DND-41 (cell line): ENCODE measurements at regions not wholly inside any gene's neighbourhood (a gene's known extent, or its start where the extent isn't known, plus 50 kb on each side); places are given as distances from the start of the nearest gene placed in this dataset.
"Not testable (repeated sequence)": the region's sequence is repeated elsewhere in the genome, so short reads cannot be mapped to it uniquely, and the experiment has no call there.

Experiments used
- ATAC-seq: fragments of 200-7000 bp; cut with Tn5 transposase; 3 replicates; pipeline ENCODE4 v1.9.1; 2021; ENCODE audit warnings: low read depth; ENCODE audit not compliant: insufficient read depth
- DNase-seq: peaks from one replicate; pipeline ENCODE4 v3.0.0-alpha.2; 2020
- H2AFZ ChIP-seq: 2 replicates; pipeline ENCODE4 v1.6.0; 2012; ENCODE audit warnings: low read depth, low read length
- H3K27ac ChIP-seq: 2 replicates; pipeline ENCODE4 v1.5.1; 2012; ENCODE audit warnings: low read length, inconsistent platforms
- H3K27me3 ChIP-seq: fragments of 200-600 bp; sonication (generic); 2 replicates; pipeline ENCODE4 v1.6.0; 2012; ENCODE audit warnings: low read length, mild to moderate bottlenecking, inconsistent platforms; ENCODE audit not compliant: insufficient read depth, poor library complexity
- H3K36me3 ChIP-seq: 2 replicates; pipeline ENCODE4 v1.5.1; 2012; ENCODE audit warnings: low read length, inconsistent platforms; ENCODE audit not compliant: insufficient read depth
- H3K4me1 ChIP-seq: 2 replicates; pipeline ENCODE4 v1.5.1; 2012; ENCODE audit warnings: mild to moderate bottlenecking, low read length; ENCODE audit not compliant: insufficient read depth
- H3K4me2 ChIP-seq: 2 replicates; pipeline ENCODE4 v1.6.0; 2012; ENCODE audit warnings: mild to moderate bottlenecking, moderate library complexity, low read length, inconsistent platforms; ENCODE audit not compliant: insufficient read depth
- H3K4me3 ChIP-seq, 2 experiments: fragments of 200-600 bp in 1 of 2; shearing (Covaris generic) in 1 of 2; 2 replicates each; pipeline ENCODE4 v1.5.1; 2012 to 2016; ENCODE audit warnings: inconsistent platforms in 2 of 2, low read length in 2 of 2, mild to moderate bottlenecking in 2 of 2, low read depth in 1 of 2, moderate library complexity in 1 of 2
- H3K79me2 ChIP-seq: 2 replicates; pipeline ENCODE4 v1.6.0; 2012; ENCODE audit warnings: low read length, inconsistent platforms; ENCODE audit not compliant: insufficient read depth
- H3K9ac ChIP-seq: 2 replicates; pipeline ENCODE4 v1.6.0; 2012; ENCODE audit warnings: low read depth, mild to moderate bottlenecking, inconsistent platforms, low read length, moderate library complexity
- H3K9me3 ChIP-seq: 2 replicates; pipeline ENCODE4 v1.5.1; 2012; ENCODE audit warnings: low read length, moderate library complexity, mild to moderate bottlenecking, inconsistent platforms; ENCODE audit not compliant: insufficient read depth, severe bottlenecking
- H4K20me1 ChIP-seq: 2 replicates; pipeline ENCODE4 v1.6.0; 2012; ENCODE audit warnings: low read length; ENCODE audit not compliant: insufficient read depth
- CTCF ChIP-seq: IDR thresholded peaks from 2 replicates; pipeline ENCODE4 v1.5.1; 2012; ENCODE audit warnings: borderline replicate concordance, low read length, moderate library complexity, mild to moderate bottlenecking; ENCODE audit not compliant: poor library complexity, severe bottlenecking; ENCODE audit errors: extremely low read depth
- EZH2 ChIP-seq: IDR thresholded peaks from 3 replicates; pipeline ENCODE4 v1.6.1; 2012; ENCODE audit warnings: borderline replicate concordance, low read depth, mild to moderate bottlenecking, moderate library complexity, low read length, inconsistent platforms; ENCODE audit not compliant: severe bottlenecking

DNA sequence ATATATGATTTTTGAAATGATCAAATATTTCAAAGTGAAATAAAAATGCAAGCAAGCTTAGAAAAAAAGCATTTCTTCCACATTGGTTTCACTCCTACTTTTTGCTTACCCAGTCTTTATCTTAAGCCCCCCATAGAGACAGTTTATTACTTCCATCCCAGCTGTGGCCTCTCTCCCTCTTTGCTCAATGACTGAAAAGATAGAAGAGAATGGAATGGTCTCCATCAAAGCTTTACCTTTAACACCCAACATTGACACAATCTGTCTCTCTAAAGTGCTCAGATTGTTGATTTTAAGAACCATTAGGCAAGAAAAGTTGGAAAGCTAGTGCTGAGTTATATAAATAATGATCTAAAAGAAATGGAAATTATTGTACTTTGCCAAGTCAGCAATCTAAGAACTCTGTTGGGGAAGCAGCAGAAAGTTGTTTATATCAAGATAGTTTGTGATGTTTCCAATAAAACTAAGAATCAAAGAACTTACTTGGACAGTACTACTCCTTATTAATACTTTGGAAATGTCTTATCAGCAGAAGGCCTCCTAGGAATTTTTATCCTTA, 277.5 kb upstream of the NREP start:
- H3K9me3 ChIP-seq: peaks cover 3% of the 10 kb centered on the region
- no peaks in the 10 kb centered on the region for H3K79me2 ChIP-seq
- no peaks in the 10 kb centered on the region for H3K27me3 ChIP-seq

DNA sequence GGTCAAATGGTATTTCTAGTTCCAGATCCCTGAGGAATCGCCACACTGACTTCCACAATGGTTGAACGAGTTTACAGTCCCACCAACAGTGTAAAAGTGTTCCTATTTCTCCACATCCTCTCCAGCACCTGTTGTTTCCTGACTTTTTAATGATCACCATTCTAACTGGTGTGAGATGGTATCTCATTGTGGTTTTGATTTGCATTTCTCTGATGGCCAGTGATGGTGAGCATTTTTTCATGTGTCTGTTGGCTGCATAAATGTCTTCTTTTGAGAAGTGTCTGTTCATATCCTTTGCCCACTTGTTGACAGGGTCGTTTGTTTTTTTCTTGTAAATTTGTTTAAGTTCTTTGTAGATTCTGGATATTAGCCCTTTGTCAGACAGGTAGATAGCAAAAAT, 269.9 kb upstream of the NREP start:
- not testable (repeated sequence) for H3K9me3 ChIP-seq, H3K36me3 ChIP-seq, H3K27ac ChIP-seq, H3K4me2 ChIP-seq, H4K20me1 ChIP-seq, H3K9ac ChIP-seq, H2AFZ ChIP-seq, ATAC-seq, DNase-seq, H3K27me3 ChIP-seq, H3K4me3 ChIP-seq, H3K4me1 ChIP-seq, H3K79me2 ChIP-seq

More for the DNA sequence above, 277.5 kb upstream of the NREP start:
- H4K20me1 ChIP-seq: no peaks in the 10 kb centered on the region
- H3K9ac ChIP-seq: no peak overlapping the region
- no peaks in the 10 kb centered on the region for H3K4me1 ChIP-seq
- no peak overlapping the region for H2AFZ ChIP-seq
- no peak for DNase-seq
- H3K4me2 ChIP-seq: no peak overlapping the region
- no peak overlapping the region for H3K27ac ChIP-seq
- H3K4me3 ChIP-seq: no peak overlapping the region
- no peak for TF ChIP-seq CTCF
- TF ChIP-seq EZH2: no peak
- no peak for ATAC-seq
- no peaks in the 10 kb centered on the region for H3K36me3 ChIP-seq

DNA sequence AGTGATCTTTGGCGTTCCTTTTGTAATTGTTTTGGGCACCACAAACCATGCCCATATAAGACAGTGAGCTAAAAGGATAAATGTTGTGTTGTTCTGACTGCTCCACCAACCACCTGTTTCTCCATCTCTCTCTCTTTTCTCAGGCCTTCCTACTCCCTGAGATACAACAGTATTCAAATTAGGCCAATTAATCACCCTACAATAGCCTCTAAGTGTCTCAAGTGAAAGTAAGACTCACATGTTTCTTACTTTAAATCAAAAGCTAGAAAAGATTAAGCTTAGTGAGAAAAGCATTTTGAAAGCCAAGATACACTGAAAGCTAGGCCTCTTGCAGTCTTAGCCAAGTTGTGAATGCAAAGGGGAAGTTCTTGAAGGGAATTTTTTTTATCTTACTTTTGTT, 268.8 kb upstream of the NREP start:
- TF ChIP-seq CTCF (no peak), EZH2 (no peak)
- Histone ChIP-seq H3K9me3 (peaks cover 3% of the 10 kb centered on the region), H3K4me3 (no peak overlapping the region), H4K20me1 (no peaks in the 10 kb centered on the region), H3K27me3 (no peaks in the 10 kb centered on the region), H3K4me1 (0 out of 2 replicates have a peak, but pooled peaks cover 5% of the 10 kb centered on the region), H3K36me3 (no peaks in the 10 kb centered on the region), H3K27ac (no peak overlapping the region), H3K79me2 (no peaks in the 10 kb centered on the region), H3K9ac (no peak overlapping the region), H3K4me2 (no peak overlapping the region), H2AFZ (no peak overlapping the region; the same call in 1 of the 2 replicates)
- ATAC-seq (no peak), DNase-seq (no peak)

- ATAC-seq: no peak
- no peak overlapping the region for H3K4me3 ChIP-seq
- H3K27me3 ChIP-seq: no peaks in the 10 kb centered on the region
- no peaks in the 10 kb centered on the region for H3K79me2 ChIP-seq
- H3K4me1 ChIP-seq: 0 out of 2 replicates have a peak, but pooled peaks cover 5% of the 10 kb centered on the region
- no peak overlapping the region for H3K27ac ChIP-seq
- no peak overlapping the region for H3K4me2 ChIP-seq
- H3K9ac ChIP-seq: no peak overlapping the region
- no peaks in the 10 kb centered on the region for H4K20me1 ChIP-seq
- H3K36me3 ChIP-seq: no peaks in the 10 kb centered on the region
- no peak for DNase-seq
- H2AFZ ChIP-seq: no peak overlapping the region
- no peak for TF ChIP-seq CTCF
- no peak for TF ChIP-seq EZH2
- H3K9me3 ChIP-seq: peaks cover 3% of the 10 kb centered on the region
These were observed 267.8 kb upstream of the NREP start for GRCh38 chr5:112024769-112025168.
